Endothelial cell (in vitro differentiated cells): ENCODE measurements at regions not wholly inside any gene's neighbourhood (a gene's known extent, or its start where the extent isn't known, plus 50 kb on each side); places are given as distances from the start of the nearest gene placed in this dataset.

ENCODE experiments used
- DNase-seq: peaks from one replicate; pipeline ENCODE4 v3.0.0; 2021; ENCODE audit warnings: low spot score
- H3K27ac Mint-ChIP-seq: one replicate; pipeline ENCODE4 v1.8.0; 2021; ENCODE audit warnings: mixed read lengths, inconsistent platforms; ENCODE audit not compliant: unreplicated experiment
- H3K27me3 Mint-ChIP-seq: one replicate; pipeline ENCODE4 v1.8.0; 2021; ENCODE audit warnings: mild to moderate bottlenecking, moderate library complexity, mixed read lengths, inconsistent platforms; ENCODE audit not compliant: unreplicated experiment
- H3K36me3 Mint-ChIP-seq: one replicate; pipeline ENCODE4 v1.8.0; 2021; ENCODE audit warnings: mild to moderate bottlenecking, low read depth, mixed read lengths, inconsistent platforms; ENCODE audit not compliant: unreplicated experiment
- H3K4me1 Mint-ChIP-seq: one replicate; pipeline ENCODE4 v1.8.0; 2021; ENCODE audit warnings: mild to moderate bottlenecking, mixed read lengths, inconsistent platforms; ENCODE audit not compliant: unreplicated experiment
- H3K4me3 Mint-ChIP-seq: one replicate; pipeline ENCODE4 v1.8.0; 2021; ENCODE audit warnings: mild to moderate bottlenecking, mixed read lengths, inconsistent platforms; ENCODE audit not compliant: unreplicated experiment
- H3K9me3 Mint-ChIP-seq: one replicate; pipeline ENCODE4 v1.8.0; 2021; ENCODE audit warnings: mixed read lengths, inconsistent platforms; ENCODE audit not compliant: unreplicated experiment
- CTCF ChIP-seq: fragments of 200-600 bp; sonication (generic); IDR thresholded peaks from one replicate; pipeline ENCODE4 v1.5.0; 2021; ENCODE audit warnings: antibody characterized with exemption; ENCODE audit not compliant: unreplicated experiment

GRCh38 chr18:30870466-30870865 is 172.1 kb downstream of the DSC3 start:
- no peaks in the 10 kb centered on the region for H3K36me3 Mint-ChIP-seq
- H3K27ac Mint-ChIP-seq = no peak overlapping the region

GRCh38 chr18:30862900-30863299 is 179.6 kb downstream of the DSC3 start:
- no peak for TF ChIP-seq CTCF
- Mint-ChIP-seq H3K9me3 (no peaks in the 10 kb centered on the region), H3K4me3 (no peak overlapping the region), H3K36me3 (no peaks in the 10 kb centered on the region), H3K4me1 (no peaks in the 10 kb centered on the region), H3K27me3 (no peaks in the 10 kb centered on the region), H3K27ac (no peak overlapping the region)
- no peak for DNase-seq

More at GRCh38 chr18:30870466-30870865, 172.1 kb downstream of the DSC3 start:
- Mint-ChIP-seq H3K4me1 (no peaks in the 10 kb centered on the region), H3K4me3 (no peak overlapping the region), H3K9me3 (no peaks in the 10 kb centered on the region), H3K27me3 (peaks cover 1% of the 10 kb centered on the region)
- no peak for TF ChIP-seq CTCF
- no peak for DNase-seq

GRCh38 chr18:30860741-30861140 is 181.8 kb downstream of the DSC3 start:
- Mint-ChIP-seq H3K4me1 (no peaks in the 10 kb centered on the region), H3K27ac (no peak overlapping the region), H3K4me3 (no peak overlapping the region), H3K27me3 (peaks cover 1% of the 10 kb centered on the region), H3K9me3 (no peaks in the 10 kb centered on the region), H3K36me3 (no peaks in the 10 kb centered on the region)
- no peak for DNase-seq
- no peak for TF ChIP-seq CTCF

- Mint-ChIP-seq H3K36me3 (no peaks in the 10 kb centered on the region), H3K27ac (no peak overlapping the region), H3K27me3 (peaks cover 1% of the 10 kb centered on the region), H3K4me1 (no peaks in the 10 kb centered on the region), H3K9me3 (no peaks in the 10 kb centered on the region), H3K4me3 (no peak overlapping the region)
- DNase-seq = no peak
- no peak for TF ChIP-seq CTCF
Observed at GRCh38 chr18:30859036-30859435, 183.5 kb downstream of the DSC3 start.

GRCh38 chr18:30858560-30858959 is 184.0 kb downstream of the DSC3 start:
- H3K36me3 Mint-ChIP-seq = no peaks in the 10 kb centered on the region
- no peaks in the 10 kb centered on the region for H3K9me3 Mint-ChIP-seq
- no peak overlapping the region for H3K4me3 Mint-ChIP-seq
- no peak for TF ChIP-seq CTCF
- no peak for DNase-seq
- no peak overlapping the region for H3K27ac Mint-ChIP-seq
- peaks cover 1% of the 10 kb centered on the region for H3K27me3 Mint-ChIP-seq
- H3K4me1 Mint-ChIP-seq = no peaks in the 10 kb centered on the region
